Limb (tissue), 2 donors: ENCODE measurements at regions not wholly inside any gene's neighbourhood (a gene's known extent, or its start where the extent isn't known, plus 50 kb on each side); places are given as distances from the start of the nearest gene placed in this dataset.

Experiments used
- DNase-seq, 2 donors: peaks; one replicate each; pipeline ENCODE4 v3.0.0-alpha.2; 2016; ENCODE audit errors: extremely low spot score in 2 of 2

- no peak for DNase-seq
Measured at GRCh38 chr10:62885684-62886461, 69.7 kb upstream of the EGR2 start.

- no peak for DNase-seq
Measured at GRCh38 chr10:62880162-62880561, 64.0 kb upstream of the EGR2 start.

GRCh38 chr10:62873866-62874265, 57.7 kb upstream of the EGR2 start:
- DNase-seq = no peak

- no peak for DNase-seq
Measured at GRCh38 chr10:62870866-62871265, 54.7 kb upstream of the EGR2 start.

- DNase-seq = no peak
Measured at GRCh38 chr10:62869958-62870357, 53.8 kb upstream of the EGR2 start.

GRCh38 chr10:62866941-62867340, 50.8 kb upstream of the EGR2 start:
- no peak for DNase-seq

- DNase-seq = no peak
Measured at GRCh38 chr10:62866451-62866850, 50.3 kb upstream of the EGR2 start.
